HEK293 (cell line): ENCODE measurements at regions not wholly inside any gene's neighbourhood (a gene's known extent, or its start where the extent isn't known, plus 50 kb on each side); places are given as distances from the start of the nearest gene placed in this dataset.

Experiments
- CTCF ChIP-seq: fragments of 450-650 bp; formaldehyde crosslinking; IDR thresholded peaks from 2 replicates; pipeline ENCODE4 v1.5.1; 2016; ENCODE audit warnings: missing biosample characterization, missing genetic modification characterization
- REPIN1 ChIP-seq: fragments of 450-650 bp; formaldehyde crosslinking; IDR thresholded peaks from 2 replicates; pipeline ENCODE4 v1.5.1; 2017; ENCODE audit warnings: missing biosample characterization, missing genetic modification characterization, low read depth
- TCF7L2 ChIP-seq: IDR thresholded peaks from 2 replicates; pipeline ENCODE4 v1.6.1; 2011; ENCODE audit warnings: low read depth, mild to moderate bottlenecking, inconsistent platforms, low read length, moderate library complexity, borderline replicate concordance
- ZBTB10 ChIP-seq: fragments of 450-650 bp; formaldehyde crosslinking; IDR thresholded peaks from 2 replicates; pipeline ENCODE4 v1.5.1; 2016; ENCODE audit warnings: missing biosample characterization, missing genetic modification characterization
- ZBTB11 ChIP-seq: fragments of 450-650 bp; formaldehyde crosslinking; conservative IDR thresholded peaks from 2 replicates; pipeline ENCODE4 v1.5.1; 2016; ENCODE audit warnings: low read depth, missing biosample characterization, missing genetic modification characterization
- ZNF174 ChIP-seq: fragments of 450-650 bp; formaldehyde crosslinking; IDR thresholded peaks from 2 replicates; pipeline ENCODE4 v1.5.0; 2017; ENCODE audit warnings: missing biosample characterization, mild to moderate bottlenecking, missing genetic modification characterization
- ZNF350 ChIP-seq: fragments of 450-650 bp; formaldehyde crosslinking; IDR thresholded peaks from 2 replicates; pipeline ENCODE4 v1.5.0; 2017; ENCODE audit warnings: missing biosample characterization, mild to moderate bottlenecking, missing genetic modification characterization
- ZNF416 ChIP-seq: fragments of 450-650 bp; formaldehyde crosslinking; IDR thresholded peaks from 2 replicates; pipeline ENCODE4 v1.5.1; 2016; ENCODE audit warnings: missing biosample characterization, missing genetic modification characterization
- ZNF423 ChIP-seq: fragments of 450-650 bp; formaldehyde crosslinking; IDR thresholded peaks from 2 replicates; pipeline ENCODE4 v1.5.1; 2016; ENCODE audit warnings: missing biosample characterization, missing genetic modification characterization

- TF ChIP-seq ZNF350 (tag by site-specific recombination) = no peak
- no peak for TF ChIP-seq CTCF
- no peak for TF ChIP-seq ZBTB11 (tag by site-specific recombination)
- TF ChIP-seq ZNF423 (tag by site-specific recombination) = no peak; the same call in 1 of the 2 replicates
- no peak for TF ChIP-seq ZNF174 (tag by site-specific recombination)
- TF ChIP-seq ZNF416 (tag by site-specific recombination) = no peak
- no peak for TF ChIP-seq REPIN1 (tag by site-specific recombination)
- TF ChIP-seq TCF7L2 = no peak
- no peak for TF ChIP-seq ZBTB10 (tag by site-specific recombination)
Observed at GRCh38 chr1:221101807-221102605, 222.8 kb downstream of the HLX start.
